ES-I3 (cell line): ENCODE measurements at regions not wholly inside any gene's neighbourhood (a gene's known extent, or its start where the extent isn't known, plus 50 kb on each side); places are given as distances from the start of the nearest gene placed in this dataset.
A peak's percentile ranks its signal among the peaks of the same experiment; 100 is the strongest.

ENCODE experiments used
- H3K36me3 ChIP-seq: 2 replicates; pipeline ENCODE4 v1.6.1; 2013; ENCODE audit warnings: mild to moderate bottlenecking, low read length, control low read depth, moderate library complexity; ENCODE audit not compliant: insufficient read depth
- H3K4me1 ChIP-seq: 2 replicates; pipeline ENCODE4 v1.6.1; 2013; ENCODE audit warnings: mild to moderate bottlenecking, control low read depth, low read length; ENCODE audit not compliant: insufficient read depth
- H3K9ac ChIP-seq: 2 replicates; pipeline ENCODE4 v1.6.1; 2013; ENCODE audit warnings: low read depth, mild to moderate bottlenecking, low read length, moderate library complexity
- H3K9me3 ChIP-seq: 2 replicates; pipeline ENCODE4 v1.6.1; 2013; ENCODE audit warnings: mild to moderate bottlenecking, low read length, moderate library complexity; ENCODE audit not compliant: control insufficient read depth, insufficient read depth

DNA sequence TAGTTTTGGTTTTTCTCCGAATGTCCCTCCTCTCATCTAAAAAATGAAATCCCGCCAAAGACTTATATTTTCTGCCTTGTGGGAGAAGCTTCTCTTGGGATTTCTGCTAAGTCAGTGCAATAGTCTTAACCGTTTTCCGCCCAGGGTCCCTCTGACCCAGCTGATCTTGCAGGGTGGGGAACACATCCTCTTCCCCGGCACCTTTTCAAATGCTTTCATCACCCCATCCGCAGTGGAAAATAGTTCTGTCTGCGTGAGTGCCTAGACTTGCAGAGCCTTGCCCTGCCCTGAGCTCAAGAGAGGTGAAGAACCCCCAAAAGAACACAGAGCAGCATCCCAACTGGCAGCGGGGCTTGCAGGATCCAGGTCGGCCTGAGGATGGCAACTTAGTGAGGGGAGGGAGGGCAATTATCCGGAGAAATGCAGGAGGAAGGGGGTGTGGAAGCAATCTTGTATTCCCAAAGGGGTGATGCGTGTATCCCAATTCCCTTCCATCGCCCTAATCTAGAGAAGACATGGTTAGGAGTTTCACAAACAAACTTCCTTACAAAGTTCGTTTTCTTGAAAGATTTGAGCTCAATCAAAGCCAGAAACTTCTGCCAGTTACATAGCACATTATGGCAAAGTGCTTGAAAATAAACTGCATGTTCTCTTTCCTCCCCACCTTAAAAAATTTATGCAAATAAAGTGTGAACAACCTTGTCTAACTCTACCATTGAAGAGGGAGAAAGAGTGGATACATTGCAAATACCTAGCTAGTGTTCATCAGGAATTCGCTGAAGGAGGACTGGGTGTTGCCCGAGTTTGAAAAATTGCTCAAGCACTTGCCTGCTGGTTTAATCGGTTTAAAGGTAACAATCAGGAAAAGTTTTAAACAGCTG lies 79.9 kb downstream of the NR2F2 start:
- H3K9me3 ChIP-seq = no peaks in the 10 kb centered on the region
- no peak overlapping the region for H3K9ac ChIP-seq
- no peaks in the 10 kb centered on the region for H3K36me3 ChIP-seq
- H3K4me1 ChIP-seq = no peaks in the 10 kb centered on the region; the same call in 1 of the 2 replicates

DNA sequence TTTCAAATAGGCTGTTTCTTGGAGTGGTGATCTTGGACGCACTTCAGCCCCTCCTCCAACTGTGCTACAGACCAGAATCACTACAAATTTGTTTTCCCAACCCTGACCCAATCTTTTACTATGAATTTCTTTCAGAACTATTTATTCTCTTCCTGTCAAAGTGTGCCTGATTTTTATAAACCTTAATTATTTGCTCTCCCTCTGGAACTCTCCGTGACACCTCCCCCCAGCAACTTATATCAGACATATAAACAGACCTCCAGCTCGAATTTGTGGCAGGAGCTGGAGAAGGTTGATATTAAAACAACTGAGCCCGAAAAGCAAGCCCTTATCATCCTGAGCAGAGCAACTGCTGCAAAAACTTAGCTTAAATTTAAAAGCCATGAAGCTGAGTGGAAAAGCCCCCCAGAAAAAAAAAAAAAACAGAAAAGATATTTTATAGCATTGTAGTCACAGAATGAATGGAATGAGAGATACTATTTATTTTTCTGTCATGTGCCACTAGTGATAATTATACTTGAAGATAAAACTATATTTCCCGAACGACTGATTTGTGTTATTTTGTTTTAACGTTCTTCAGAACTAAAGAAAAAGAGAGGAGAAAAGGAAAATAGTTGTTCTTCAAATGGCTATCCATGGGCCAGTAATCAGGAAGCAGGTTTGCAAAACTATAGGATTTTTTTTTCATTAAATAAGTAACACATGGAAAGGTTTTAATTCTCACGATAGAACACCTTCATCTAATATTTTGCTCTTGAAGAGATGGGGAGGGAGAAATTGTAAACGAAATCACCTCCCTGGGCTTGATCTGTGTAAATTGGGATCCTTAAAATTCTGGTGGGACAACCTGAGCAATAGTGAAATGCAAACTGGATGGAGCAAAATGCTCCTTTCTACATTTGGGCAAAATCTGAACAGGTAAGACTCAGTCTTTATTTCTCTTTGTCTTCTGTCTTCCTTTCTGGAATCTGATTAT lies 80.8 kb downstream of the NR2F2 start:
- Histone ChIP-seq H3K4me1 (no peaks in the 10 kb centered on the region; the same call in 1 of the 2 replicates), H3K36me3 (no peaks in the 10 kb centered on the region), H3K9ac (no peak overlapping the region), H3K9me3 (no peaks in the 10 kb centered on the region)

DNA sequence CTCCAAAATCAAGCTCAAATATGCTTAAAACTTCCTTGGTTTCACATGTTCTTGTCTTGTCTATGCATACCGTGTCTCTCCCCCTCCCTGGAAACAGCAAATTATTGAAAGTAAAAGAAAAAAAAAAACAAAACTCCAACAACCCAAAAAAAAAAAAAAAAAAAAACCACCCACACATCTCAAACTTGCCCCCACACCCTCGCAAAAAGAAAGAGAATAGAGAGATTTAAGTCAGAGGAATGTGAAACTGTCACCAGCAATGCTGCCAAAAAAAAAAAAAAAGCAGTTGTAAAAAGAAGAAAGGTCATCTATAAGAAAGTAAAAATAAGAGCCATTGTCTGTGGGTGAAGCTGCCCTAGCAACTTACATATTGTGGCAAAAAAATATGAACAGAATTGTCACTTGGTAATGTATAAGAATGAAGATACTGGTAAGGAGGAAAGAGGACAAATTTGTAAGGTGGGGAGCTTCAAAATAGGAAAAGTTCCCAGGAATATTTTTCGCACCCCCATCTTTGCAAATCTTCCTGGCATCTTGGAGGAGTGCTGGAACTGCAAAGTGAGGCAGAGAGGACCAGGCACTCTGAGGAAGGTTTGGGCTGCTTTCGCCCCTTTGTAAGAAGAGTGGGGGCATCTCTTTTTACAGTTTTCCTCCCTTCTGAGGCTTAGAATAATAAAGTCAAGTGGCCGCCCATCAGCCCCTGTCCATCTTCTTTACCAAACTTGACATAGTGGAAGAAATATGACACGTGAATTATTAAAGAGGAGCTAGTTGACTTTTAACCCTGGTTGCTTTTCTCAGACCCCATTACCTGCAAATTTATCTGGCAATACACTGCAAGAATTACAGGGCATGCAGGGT lies 81.8 kb downstream of the NR2F2 start:
- no peaks in the 10 kb centered on the region for H3K36me3 ChIP-seq
- no peaks in the 10 kb centered on the region for H3K9me3 ChIP-seq
- no peaks in the 10 kb centered on the region; the same call in none of the 2 replicates for H3K4me1 ChIP-seq
- no peak overlapping the region for H3K9ac ChIP-seq

DNA sequence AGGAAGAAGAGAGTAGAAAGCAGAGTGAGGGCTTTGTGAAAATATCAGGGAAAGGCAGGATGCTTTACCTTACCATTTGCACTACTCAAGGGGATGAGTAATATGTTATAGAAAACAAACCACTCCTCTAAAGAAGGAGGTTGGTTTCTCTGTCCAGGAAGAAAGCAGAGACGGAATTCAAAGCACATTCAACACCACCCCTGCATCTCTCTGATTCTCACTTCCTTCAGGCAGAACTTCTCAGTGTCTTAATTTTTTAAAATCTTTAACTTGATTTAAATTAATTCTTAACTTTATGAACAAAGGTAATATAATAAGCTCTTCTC lies 82.4 kb downstream of the NR2F2 start:
- no peaks in the 10 kb centered on the region for H3K9me3 ChIP-seq
- no peaks in the 10 kb centered on the region for H3K36me3 ChIP-seq
- H3K9ac ChIP-seq = no peak overlapping the region
- H3K4me1 ChIP-seq = no peaks in the 10 kb centered on the region; the same call in none of the 2 replicates

- peaks cover 6% of the 10 kb centered on the region for H3K4me1 ChIP-seq
- no peaks in the 10 kb centered on the region for H3K9me3 ChIP-seq
- H3K9ac ChIP-seq = no peak overlapping the region
- H3K36me3 ChIP-seq = no peaks in the 10 kb centered on the region
Measured at GRCh38 chr15:96413657-96414056, 83.2 kb downstream of the NR2F2 start.

- Histone ChIP-seq H3K9ac (no peak overlapping the region), H3K36me3 (no peaks in the 10 kb centered on the region), H3K4me1 (peaks cover 9% of the 10 kb centered on the region), H3K9me3 (no peaks in the 10 kb centered on the region)
Measured at GRCh38 chr15:96414875-96415274, 84.4 kb downstream of the NR2F2 start.

- H3K9ac ChIP-seq = peak overlapping the region; percentile 41; the same call in 1 of the 2 replicates
- no peaks in the 10 kb centered on the region for H3K9me3 ChIP-seq
- no peaks in the 10 kb centered on the region for H3K36me3 ChIP-seq
- peaks cover 10% of the 10 kb centered on the region for H3K4me1 ChIP-seq
Measured at GRCh38 chr15:96415513-96416217, 85.2 kb downstream of the NR2F2 start.

GRCh38 chr15:96416218-96416933 lies 85.9 kb downstream of the NR2F2 start:
- H3K36me3 ChIP-seq = no peaks in the 10 kb centered on the region
- peak overlapping the region; percentile 41; the same call in 1 of the 2 replicates for H3K9ac ChIP-seq
- peaks cover 15% of the 10 kb centered on the region for H3K4me1 ChIP-seq
- no peaks in the 10 kb centered on the region for H3K9me3 ChIP-seq

GRCh38 chr15:96416934-96417759 lies 86.6 kb downstream of the NR2F2 start:
- peak overlapping the region; percentile 41; the same call in 1 of the 2 replicates for H3K9ac ChIP-seq
- H3K9me3 ChIP-seq = no peaks in the 10 kb centered on the region
- peaks cover 15% of the 10 kb centered on the region for H3K4me1 ChIP-seq
- H3K36me3 ChIP-seq = no peaks in the 10 kb centered on the region

DNA sequence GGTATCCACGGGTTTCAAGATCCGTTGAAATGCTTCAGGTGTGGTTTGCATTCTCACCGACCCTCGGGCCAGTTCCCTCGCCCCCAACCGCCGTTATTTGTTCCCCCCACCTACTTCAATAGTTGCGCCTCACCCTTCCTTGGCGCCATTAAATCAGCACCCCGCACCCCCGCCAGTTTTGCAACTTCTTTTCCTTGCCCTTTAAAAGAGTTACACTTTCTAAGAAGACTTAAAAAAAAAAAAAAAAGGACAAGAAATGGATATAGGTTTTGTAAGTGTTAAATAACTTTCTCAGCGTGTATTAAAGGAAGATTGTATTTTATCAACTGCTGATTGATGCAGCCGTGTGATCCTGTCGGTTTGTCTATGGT lies 87.2 kb downstream of the NR2F2 start:
- Histone ChIP-seq H3K9ac (no peak overlapping the region), H3K9me3 (no peaks in the 10 kb centered on the region), H3K4me1 (peaks cover 15% of the 10 kb centered on the region), H3K36me3 (no peaks in the 10 kb centered on the region)

GRCh38 chr15:96418146-96418545 lies 87.6 kb downstream of the NR2F2 start:
- peaks cover 15% of the 10 kb centered on the region for H3K4me1 ChIP-seq
- H3K9me3 ChIP-seq = no peaks in the 10 kb centered on the region
- no peak overlapping the region for H3K9ac ChIP-seq
- no peaks in the 10 kb centered on the region for H3K36me3 ChIP-seq

DNA sequence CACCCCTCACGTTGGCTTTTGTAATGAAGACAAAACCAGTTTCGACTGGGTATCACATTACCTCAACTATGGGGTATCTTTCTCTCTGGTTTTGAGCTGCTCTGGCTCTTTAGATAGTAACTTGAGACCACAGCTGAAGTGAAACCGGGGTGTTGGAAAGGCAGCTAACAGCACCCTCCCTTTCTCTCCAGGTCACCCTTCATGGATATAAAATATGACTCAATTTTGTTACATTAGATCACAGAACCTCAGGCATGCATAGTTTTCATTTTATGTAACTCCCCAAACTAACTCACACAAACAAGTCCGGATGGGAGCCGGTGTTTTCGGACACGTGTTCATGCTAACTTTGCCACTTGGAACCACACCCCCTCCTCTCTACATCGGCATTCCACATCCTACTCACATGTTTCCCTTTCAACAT lies 90.7 kb downstream of the NR2F2 start:
- Histone ChIP-seq H3K9ac (no peak overlapping the region; the same call in 1 of the 2 replicates), H3K9me3 (no peaks in the 10 kb centered on the region), H3K4me1 (peaks cover 15% of the 10 kb centered on the region), H3K36me3 (no peaks in the 10 kb centered on the region)
